HG03159 (cell line): ENCODE measurements at regions not wholly inside any gene's neighbourhood (a gene's known extent, or its start where the extent isn't known, plus 50 kb on each side); places are given as distances from the start of the nearest gene placed in this dataset.

ENCODE experiments used
- ATAC-seq: cut with Tn5 transposase; IDR thresholded peaks from one replicate; pipeline ENCODE4 v1.9.1; 2021; ENCODE audit warnings: mild to moderate bottlenecking, moderate library complexity; ENCODE audit not compliant: unreplicated experiment

DNA sequence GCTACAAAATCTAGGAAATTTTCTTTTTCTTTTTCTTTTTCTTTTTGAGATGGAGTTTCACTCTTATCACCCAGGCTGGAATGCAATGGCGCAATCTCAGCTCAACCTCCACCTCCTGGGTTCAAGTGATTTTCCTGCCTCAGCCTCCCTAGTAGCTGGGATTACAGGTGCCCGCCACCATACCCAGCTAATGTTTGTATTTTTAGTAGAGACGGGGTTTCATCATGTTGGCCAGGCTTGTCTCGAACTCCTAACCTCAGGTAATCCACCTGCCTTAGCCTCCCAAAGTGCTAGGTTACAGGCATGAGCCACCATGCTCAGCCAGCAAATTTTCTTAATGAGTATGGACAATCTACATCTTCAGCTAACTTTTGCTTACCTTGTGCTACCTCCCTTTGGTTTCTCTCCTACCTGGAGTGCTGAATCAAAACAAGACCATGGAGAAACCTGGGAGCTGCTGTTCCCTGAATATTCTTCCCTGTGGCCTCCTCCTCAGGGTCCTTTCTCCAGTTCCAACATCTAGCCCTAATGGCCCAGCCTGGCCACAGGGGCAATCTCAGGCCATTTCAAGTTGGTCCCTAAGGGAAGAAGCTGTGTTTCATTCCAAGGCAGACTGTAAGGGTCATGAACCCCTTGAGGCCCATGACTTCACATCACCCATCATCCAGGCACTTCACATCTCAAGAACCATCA, 74.6 kb upstream of the EGLN3 start:
- no peak for ATAC-seq

DNA sequence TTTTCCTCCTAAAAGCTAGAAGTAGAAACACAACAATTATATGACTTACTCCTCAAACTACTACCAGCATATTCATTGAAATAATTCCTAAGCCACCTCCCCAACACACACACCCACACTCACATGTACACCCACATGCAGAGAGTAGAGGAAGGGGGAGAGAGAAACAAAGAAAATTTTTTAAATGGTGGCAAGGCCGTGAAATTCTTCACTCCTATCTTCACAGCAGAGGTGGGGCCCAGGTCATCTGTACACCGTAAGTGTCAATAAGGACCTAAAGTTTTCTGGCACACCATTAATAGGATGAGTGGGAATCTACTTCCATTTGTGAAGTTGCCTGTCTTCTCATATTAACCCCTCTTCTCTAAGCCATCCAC, 73.9 kb upstream of the EGLN3 start:
- no peak for ATAC-seq

DNA sequence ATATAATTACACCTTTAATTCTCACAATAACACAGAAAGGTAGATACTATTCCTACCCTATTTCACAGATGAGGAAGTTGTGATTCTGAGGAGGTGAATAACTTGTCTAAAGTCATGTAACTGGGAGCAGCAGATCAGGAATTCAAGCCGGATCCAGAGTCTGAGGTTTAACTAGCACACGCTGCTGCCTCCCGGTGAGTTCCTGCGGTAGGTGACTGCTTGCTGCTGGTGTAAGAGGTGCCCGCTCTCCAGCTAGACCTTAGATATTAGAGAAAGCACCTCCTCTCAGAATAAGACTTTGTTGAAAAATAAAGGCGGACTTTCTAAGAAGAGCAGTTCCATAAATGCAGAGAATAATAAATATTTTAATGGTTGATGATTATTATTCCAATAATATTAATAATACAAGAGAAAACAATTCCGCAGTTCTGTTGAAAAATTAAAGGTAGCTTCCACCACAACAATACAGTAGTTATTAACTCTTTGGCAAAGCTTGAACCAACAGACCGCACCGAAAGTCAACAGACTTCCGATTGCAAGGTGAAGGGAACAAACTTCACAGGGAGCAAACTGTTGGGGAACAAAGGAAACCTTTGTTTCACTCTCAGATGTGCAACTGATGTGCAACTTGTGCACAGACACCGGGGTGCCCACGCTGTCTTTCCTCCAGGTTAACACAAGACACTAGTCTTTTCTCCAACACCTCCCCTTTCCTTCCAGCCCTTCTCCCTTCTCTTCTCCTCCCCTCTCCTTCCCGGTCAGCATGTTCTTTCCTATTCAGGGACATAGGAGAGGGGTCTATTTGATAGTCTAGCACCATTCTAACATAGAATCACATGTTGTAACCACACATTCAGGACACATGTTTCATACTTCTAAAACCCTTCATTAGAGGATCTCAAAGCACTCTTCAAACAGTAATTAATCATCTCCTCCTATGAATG, 73.2 kb upstream of the EGLN3 start:
- no peak for ATAC-seq

DNA sequence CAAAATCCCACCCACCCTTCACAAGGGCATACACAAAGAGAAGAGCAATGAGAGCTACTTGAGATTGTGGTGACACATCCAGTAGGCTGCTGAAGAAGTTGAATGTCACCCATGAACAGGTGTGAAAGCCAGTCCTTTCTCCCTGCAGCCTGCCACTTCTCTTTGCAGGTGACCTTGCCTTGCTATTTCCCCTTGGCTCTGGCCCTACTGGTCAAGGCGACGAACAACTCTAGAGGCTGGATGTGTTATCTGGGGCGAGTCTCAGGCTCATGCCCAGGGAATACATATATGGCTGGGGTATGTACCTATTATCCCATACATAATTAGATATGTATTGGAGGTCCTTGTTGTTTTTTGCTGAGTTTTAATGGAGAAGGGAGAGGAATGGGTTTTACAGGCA, 70.2 kb upstream of the EGLN3 start:
- no peak for ATAC-seq

DNA sequence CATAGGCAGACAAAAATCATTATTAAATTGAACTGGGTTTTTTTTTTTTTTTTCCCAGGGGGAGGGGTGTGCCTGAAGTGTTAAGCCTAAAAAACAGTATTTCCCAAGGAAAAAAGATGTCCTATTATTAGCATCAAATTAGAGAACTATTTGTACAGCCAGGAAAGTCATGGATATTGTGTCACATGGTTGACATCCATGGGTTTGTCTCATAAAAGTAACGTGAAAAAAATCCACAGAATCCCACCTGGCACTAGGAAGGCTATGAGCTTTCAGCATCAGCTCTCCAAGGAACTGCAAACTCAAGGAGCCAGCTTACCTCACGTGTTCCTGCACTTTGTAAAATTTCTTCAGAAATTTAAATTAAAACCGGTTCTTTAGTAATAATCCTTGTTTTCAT, 69.1 kb upstream of the EGLN3 start:
- no peak for ATAC-seq

DNA sequence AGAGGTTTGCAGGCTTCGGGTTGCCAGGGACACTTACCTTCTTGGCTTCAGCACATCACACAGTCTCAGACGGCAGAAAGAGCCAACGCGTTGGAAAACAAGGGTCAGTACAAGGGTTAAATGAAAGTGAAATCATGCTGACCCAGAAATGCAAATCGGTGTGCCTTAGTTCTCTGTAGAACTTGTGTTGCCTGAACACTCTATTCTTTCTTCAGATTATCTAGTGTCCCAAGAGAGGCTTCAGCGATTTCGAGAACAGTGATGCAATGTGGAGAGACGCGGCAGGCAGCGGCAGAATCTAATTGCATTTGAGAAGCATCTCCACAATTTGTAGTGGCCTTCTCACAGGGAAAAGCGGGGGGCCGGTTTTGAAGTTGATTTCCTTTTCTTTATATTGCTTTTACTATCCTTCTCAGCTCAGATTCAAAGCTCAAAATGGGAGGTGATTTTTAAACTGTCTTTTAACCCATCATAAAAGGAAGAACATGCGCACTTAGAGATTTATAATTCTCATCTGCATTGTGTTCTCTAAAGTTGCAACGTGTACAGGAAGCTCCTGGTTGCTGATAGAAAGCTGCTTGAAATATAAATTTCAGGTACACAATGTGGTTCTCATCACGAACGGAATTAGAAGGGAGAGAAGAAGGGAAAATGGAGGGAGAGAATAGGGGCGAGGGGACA, 67.8 kb upstream of the EGLN3 start:
- peak; percentile 51 for ATAC-seq

DNA sequence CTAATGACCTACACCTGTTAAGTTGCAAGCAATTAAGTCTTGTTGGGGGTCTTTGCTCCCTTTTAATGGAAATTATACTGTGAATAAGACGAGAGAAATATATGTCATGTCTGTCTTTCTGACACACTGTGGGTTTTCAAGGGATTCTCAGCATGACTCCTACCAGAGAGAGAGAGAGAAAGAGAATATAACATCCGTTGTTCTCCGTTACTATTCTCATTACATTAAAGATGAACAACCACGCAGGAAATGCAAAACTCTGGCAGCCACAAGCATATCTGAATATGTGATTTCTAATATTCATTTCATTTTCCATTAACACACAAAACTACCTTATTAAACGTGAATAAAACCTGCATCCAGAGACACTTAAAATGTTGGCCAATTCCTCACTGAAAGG, 67.3 kb upstream of the EGLN3 start:
- ATAC-seq: no peak

DNA sequence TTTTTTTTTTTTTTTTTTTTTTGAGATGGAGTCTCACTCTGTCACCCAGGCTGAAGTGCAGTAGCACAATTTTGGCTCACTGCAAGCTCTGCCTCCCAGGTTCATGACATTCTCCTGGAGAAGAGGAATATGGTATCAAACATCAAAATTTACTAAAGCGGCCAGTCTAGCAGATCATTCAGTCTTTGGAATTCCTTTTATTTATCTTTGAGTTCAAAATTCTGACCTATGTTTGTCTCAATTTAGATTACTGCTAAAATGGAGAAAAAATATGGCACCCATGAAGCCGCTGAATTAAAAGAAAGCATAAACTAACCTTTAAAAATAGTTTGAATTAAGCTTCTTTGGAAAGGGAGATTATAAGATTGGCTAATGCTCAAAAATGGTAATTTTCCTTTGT, 64.5 kb upstream of the EGLN3 start:
- no peak for ATAC-seq

DNA sequence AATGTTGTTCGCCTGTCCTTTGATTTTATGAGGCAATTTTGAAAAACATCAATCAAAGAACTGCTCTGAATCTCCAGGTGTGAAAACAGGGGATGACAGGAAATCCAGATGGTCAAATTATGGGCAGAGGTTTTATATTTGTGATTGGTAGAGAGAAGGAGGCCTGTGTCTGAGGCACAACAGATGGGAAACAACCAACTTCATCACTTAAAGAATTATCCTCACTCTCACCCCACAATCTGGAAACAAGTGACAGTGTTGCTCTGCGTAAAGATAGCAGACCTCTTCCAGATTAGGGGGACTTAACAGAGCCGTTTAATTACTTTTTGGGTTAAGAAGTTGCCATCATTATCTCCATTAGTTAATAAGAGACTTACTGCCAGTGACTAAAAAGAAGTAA, 64.1 kb upstream of the EGLN3 start:
- ATAC-seq: no peak

DNA sequence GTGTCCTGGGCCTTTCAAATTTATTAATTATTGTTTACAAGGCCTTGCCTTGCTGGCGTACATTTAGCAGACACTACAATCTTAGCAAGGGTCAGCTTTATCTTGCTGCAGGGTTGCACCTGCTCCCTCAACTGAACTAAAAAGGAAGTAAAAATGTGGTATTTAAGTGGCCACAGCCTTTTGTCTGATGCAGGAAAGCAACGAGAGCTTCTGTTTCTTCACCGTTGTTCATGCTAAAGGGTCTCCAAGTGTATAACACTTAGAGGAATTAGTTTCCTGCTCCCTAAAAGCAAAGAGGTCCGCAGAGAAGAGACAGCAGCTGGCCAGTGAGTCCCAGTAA, 62.8 kb upstream of the EGLN3 start:
- peak; percentile 70 for ATAC-seq

DNA sequence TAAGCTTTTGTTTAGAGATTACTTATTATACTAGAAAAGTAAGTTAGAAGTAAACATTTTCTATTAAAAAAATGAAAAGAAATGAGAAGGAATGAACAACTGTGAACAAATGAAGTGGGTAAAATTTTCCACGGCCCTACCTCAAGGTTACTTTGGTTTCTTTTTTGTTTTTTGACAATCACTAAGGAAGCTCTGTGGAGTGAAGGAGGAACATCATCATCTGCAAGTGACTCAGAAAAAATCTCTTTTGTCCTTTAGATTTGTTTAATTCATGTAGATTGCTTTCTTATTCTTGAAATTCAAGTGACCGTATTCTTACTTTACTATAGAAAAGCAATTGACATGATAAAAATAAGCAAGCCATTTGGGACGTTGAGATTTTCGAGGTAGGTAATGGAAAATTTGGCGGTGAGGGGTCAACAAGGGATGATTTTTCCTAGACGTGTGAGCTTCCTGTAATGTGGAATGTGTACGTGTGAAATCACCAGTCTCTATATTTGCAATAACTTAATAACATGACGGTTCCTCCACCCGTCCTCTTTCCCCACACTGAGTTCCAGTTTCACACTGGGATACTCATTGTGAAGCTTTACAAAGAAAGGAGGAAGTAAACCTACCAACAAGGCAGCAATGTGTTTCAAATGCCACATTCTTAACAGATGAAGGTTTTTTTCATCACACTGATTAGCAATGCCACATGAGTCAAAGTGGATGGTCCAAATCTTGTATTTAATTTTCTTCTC, 62.3 kb upstream of the EGLN3 start:
- peak; percentile 87 for ATAC-seq

DNA sequence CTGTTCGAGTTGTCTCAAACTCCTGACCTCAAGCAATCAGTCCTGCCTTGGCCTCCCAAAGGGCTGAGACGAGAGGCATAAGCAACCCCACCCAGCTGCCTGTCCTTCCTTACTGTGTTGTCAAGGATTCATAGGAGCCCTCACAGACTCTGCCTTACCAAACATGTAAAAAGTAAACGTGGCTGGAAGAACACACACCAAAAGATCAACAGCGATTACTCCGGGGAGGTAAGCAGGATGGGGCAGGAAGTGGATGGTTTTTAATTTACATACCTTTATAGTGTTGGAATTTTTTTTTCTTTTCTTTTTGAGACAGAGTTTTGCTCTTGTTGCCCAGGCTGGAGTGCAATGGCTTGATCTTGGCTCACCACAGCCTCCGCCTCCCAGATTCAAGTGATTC, 61.5 kb upstream of the EGLN3 start:
- no peak for ATAC-seq

DNA sequence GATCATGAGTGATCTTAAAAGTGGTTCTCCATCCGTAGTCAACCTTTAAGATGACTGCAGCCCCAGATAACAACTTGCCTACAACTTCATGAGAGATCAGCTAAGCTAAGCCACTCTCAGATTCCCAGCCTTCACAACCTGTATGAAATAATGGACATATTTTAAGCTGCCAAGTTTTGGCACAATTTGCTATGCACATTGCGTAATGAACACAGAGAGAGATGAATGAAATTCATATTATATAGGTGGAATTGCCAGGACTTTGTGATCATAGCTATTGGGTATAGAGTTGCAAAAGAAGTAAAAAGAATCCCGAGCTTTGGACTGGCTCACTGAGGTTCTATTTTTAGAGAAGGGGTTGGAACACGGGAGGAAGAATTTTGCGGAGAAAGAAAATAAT, 59.1 kb upstream of the EGLN3 start:
- no peak for ATAC-seq

DNA sequence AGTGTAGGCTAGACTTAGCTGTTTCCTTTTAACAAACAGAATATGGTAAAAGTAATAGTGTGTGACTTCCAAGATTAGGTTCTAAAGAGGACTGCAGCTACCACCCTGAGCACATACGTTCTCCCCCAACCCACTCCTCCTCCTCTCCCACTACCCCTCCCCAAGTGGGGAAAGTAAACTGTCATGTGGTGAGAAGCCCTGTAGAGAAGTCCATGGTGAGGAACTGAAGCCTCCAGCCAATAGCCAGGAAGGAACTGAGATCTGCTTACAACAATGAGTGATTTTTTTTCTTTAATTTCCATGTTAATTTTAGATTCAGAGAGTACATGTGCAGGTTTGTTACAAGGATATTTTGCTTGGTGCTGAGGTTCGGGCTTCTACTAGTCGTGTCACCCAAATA, 57.0 kb upstream of the EGLN3 start:
- ATAC-seq: no peak

DNA sequence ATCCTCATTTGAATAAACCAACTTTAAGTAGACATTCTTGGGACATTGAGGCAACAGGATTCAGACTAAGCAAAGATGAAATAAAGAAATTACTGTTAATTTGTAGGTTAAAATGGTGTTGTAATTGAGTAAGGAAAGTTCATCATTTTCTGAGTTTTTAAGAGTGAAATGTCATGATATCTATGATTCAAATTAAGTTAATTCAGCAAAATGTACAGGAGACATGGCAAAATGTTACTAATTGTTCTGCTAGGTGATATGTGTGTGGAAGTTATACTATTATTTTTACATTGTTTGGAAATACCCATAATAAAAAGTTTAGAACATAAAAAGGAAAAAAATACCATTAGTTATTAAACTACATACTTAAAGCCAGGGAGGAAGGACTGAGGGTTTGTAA, 55.0 kb upstream of the EGLN3 start:
- no peak for ATAC-seq

DNA sequence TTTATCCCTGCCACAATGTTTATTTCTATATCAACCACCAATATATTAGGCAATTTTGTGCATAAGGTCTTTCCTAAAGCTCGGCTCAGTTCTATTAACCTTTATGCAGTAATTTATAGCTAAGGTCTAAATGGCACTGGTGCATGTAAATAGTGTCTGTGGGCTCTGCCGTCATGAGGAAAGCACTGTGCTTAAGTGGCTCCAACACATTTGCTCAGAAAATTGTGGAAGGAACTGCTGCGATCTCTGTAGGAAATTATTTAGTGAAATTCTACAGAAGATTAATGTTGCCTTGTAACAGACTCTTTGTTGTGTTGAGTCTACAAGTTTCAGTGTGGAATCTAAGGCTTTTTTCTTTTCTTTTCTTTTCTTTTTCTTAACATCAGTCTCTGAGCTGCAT, 54.0 kb upstream of the EGLN3 start:
- no peak for ATAC-seq

DNA sequence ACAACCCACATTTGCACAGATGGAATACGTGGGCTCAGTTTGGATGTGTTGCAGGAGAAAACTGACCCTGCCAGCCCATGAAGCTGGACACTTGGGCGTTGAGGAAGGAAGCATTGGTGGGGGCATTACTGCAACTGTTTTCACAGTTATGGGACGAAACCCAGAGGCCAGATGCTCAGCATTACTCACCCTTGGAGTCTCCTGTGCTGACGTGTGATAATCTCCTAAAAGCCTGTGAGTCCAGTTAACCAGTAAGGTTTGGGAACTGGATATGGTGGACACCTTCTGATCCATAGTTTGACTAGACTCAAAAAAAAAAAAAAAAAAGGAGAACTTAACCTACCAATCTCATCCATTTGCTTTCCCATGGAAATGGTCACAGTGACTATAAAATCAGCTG, 52.8 kb upstream of the EGLN3 start:
- ATAC-seq: no peak

DNA sequence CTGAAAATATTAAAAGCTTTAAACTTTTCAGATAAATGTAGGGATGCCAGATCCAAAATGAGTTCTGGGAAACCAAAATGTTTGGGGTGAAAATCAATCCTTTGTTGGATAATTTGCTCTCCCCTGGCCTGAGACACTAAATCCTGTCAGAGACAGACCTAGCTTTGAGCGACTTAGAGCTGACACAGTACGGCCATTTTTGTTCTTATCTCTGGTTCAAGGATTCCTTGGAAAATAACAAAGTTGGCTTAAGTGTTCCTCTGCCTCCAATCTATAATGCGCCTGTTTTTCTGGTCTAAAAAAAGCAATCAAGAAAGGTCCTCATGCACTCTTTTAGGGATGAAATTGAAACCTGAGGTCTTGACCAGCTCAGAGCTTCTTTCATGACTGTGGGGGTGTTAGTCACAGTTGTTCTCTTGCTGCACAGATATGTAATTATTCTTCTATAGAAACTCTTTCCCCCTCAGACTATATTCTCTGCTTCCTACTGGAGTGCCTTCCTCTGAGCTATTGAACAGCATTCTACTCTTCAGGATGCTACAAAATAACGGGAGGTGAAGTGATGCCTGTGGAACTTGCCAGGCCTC, 52.3 kb upstream of the EGLN3 start:
- ATAC-seq: no peak
